ENCODE measurements at regions not wholly inside any gene's neighbourhood (a gene's known extent, or its start where the extent isn't known, plus 50 kb on each side); places are given as distances from the start of the nearest gene placed in this dataset.

DNA sequence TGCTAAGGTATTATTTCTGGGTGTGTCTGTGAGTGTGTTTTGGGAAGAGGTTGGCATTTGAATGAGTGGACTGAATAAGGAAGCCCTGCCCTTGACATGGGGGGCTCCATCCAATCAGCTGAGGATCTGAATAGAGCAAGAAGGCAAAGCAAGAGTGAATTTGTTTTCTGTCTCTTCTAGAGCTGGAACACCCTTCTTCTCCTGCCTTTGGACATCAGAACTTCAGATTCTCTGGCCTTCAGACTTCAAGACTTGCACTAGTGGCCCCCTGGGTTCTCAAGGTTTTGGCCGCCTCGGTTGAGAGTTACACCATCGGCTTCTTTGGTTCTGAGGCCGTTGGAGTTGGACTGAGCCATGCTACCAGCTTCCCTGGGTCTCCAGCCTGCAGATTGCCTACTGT, 448.6 kb downstream of the SHISA9 start (continued):
- TF ChIP-seq, protein P1, sequence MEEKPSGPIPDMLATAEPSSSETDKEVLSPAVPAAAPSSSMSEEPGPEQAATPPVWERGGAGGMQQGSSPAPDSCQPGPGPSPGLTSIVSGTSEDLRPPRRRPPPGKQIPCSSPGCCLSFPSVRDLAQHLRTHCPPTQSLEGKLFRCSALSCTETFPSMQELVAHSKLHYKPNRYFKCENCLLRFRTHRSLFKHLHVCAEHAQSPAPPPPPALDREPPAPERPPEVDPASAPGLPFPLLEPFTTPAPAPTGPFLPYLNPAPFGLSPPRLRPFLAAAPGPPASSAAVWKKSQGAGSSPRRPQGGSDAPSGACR (CRISPR knock-in tag; IDR thresholded peaks at IDR 0.05), result no peak
- TF ChIP-seq, protein P2, sequence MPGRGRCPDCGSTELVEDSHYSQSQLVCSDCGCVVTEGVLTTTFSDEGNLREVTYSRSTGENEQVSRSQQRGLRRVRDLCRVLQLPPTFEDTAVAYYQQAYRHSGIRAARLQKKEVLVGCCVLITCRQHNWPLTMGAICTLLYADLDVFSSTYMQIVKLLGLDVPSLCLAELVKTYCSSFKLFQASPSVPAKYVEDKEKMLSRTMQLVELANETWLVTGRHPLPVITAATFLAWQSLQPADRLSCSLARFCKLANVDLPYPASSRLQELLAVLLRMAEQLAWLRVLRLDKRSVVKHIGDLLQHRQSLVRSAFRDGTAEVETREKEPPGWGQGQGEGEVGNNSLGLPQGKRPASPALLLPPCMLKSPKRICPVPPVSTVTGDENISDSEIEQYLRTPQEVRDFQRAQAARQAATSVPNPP (CRISPR knock-in tag; IDR thresholded peaks at IDR 0.05), result no peak
- no peak for TF ChIP-seq CBFB (CRISPR knock-in tag; IDR thresholded peaks at IDR 0.05)

DNA sequence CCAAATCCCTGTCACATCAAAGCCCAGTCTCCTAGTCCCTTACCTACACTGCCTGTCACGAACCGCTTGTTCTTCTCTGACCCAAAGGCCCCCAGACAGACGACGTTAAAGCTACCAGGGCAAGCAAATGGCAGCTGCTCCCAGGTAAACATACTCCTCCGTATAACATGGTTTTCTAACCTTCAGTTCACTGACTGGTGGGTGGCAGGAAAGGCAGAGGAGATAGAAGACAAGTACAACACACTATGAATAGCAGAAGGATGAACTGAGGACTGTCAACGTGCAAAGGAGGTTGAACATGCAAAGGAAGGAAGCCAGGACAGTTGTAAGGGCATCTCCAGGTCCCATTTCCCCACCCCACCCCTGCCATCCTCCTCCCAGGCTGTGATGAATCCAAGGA, 449.8 kb downstream of the SHISA9 start:
- DNase-seq (ENCODE audit: low spot score) (no peak), FAIRE-seq (no peak), ATAC-seq (no peak)
- Histone ChIP-seq H2AFZ (ENCODE audit: low read length) (no peak overlapping the region), H4K20me1 (ENCODE audit: insufficient read depth, low read length) (no peaks in the 10 kb centered on the region), H3K9me3 (ENCODE audit: low read length) (no peaks in the 10 kb centered on the region), H3K27me3 (ENCODE audit: control insufficient read depth in 1 of 2, insufficient read depth in 2 of 2, low read length in 2 of 2) (peaks cover 0 to 10% of the 10 kb centered on the region in 2 experiments; a peak in 1 of 5 replicates), H3K36me3 (replicated peaks in 1 of 2; ENCODE audit: control insufficient read depth in 1 of 2, insufficient read depth in 2 of 2, low read length in 2 of 2) (no peaks in the 10 kb centered on the region), H3K79me2 (ENCODE audit: insufficient read depth, low read length) (no peaks in the 10 kb centered on the region), H3K4me1 (ENCODE audit: insufficient read depth, low read length) (no peaks in the 10 kb centered on the region), H3K4me3 (replicated peaks in 1 of 3; ENCODE audit: insufficient read depth in 1 of 3, low read depth in 2 of 3, low read length in 3 of 3) (no peak overlapping the region), H3K27ac (ENCODE audit: extremely low read length, insufficient read depth, low read length) (no peak overlapping the region), H3K9ac (ENCODE audit: insufficient read depth, low read depth, low read length) (no peak overlapping the region), H3K4me2 (ENCODE audit: low read depth, low read length) (no peak overlapping the region)
- intact Hi-C loops (cut with micrococcal nuclease; ENCODE audit: unreplicated experiment), result no loop called here
- in situ Hi-C loops (cut with HindIII; ENCODE audit: extremely low pct_ligation_motif_present, low pct_unique_long_range_greater_than_20kb), result no loop called here
- CTCF ChIA-PET (ENCODE audit: low intra/inter-chr PET ratio, low total read pairs), result no interaction called here
- POLR2A ChIA-PET, result no interaction called here
- BruUV-seq (replicated peaks), result no TSS peak
- WGBS (ENCODE audit: low lambda C conversion rate), result 25% methylated on average over 6 of the region's 6 CpGs
- TF ChIP-seq, protein P3, sequence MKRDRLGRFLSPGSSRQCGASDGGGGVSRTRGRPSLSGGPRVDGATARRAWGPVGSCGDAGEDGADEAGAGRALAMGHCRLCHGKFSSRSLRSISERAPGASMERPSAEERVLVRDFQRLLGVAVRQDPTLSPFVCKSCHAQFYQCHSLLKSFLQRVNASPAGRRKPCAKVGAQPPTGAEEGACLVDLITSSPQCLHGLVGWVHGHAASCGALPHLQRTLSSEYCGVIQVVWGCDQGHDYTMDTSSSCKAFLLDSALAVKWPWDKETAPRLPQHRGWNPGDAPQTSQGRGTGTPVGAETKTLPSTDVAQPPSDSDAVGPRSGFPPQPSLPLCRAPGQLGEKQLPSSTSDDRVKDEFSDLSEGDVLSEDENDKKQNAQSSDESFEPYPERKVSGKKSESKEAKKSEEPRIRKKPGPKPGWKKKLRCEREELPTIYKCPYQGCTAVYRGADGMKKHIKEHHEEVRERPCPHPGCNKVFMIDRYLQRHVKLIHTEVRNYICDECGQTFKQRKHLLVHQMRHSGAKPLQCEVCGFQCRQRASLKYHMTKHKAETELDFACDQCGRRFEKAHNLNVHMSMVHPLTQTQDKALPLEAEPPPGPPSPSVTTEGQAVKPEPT (CRISPR knock-in tag; IDR thresholded peaks at IDR 0.05; ENCODE audit: low read depth), result no peak
- TF ChIP-seq GABPA (IDR thresholded peaks at IDR 0.05; ENCODE audit: low read depth, low read length) (no peak), GABPA (CRISPR knock-in tag; IDR thresholded peaks at IDR 0.05; ENCODE audit: low read depth) (no peak), TBX2 (CRISPR knock-in tag; IDR thresholded peaks at IDR 0.05; ENCODE audit: borderline replicate concordance) (no peak), ZNF460 (CRISPR knock-in tag; IDR thresholded peaks at IDR 0.05; ENCODE audit: borderline replicate concordance) (no peak), RORA (CRISPR knock-in tag; IDR thresholded peaks at IDR 0.05) (no peak)
